PC-3 (cell line): ENCODE measurements at regions not wholly inside any gene's neighbourhood (a gene's known extent, or its start where the extent isn't known, plus 50 kb on each side); places are given as distances from the start of the nearest gene placed in this dataset.

ENCODE experiments used
- CTCF ChIP-seq: fragments of 300-600 bp; sonication (generic); conservative IDR thresholded peaks from 2 replicates; pipeline ENCODE4 v1.5.1; 2017; ENCODE audit warnings: antibody characterized with exemption, low read depth, mild to moderate bottlenecking, low read length
- EZH2 ChIP-seq: fragments of 300-600 bp; sonication (generic); IDR thresholded peaks from one replicate; pipeline ENCODE4 v1.6.1; 2017; ENCODE audit warnings: antibody characterized with exemption, mild to moderate bottlenecking, low read length; ENCODE audit not compliant: unreplicated experiment
- EZH2phosphoT487 ChIP-seq: fragments of 300-600 bp; sonication (generic); IDR thresholded peaks from 2 replicates; pipeline ENCODE4 v1.6.1; 2018; ENCODE audit warnings: mild to moderate bottlenecking, antibody characterized with exemption, low read length, borderline replicate concordance

- TF ChIP-seq CTCF: no peak
- no peak for TF ChIP-seq EZH2
- TF ChIP-seq EZH2phosphoT487: no peak
These were observed 57.6 kb upstream of the SLC35B4 start for GRCh38 chr7:134374291-134374690.
